ENCODE measurements at regions not wholly inside any gene's neighbourhood (a gene's known extent, or its start where the extent isn't known, plus 50 kb on each side); places are given as distances from the start of the nearest gene placed in this dataset.

DNA sequence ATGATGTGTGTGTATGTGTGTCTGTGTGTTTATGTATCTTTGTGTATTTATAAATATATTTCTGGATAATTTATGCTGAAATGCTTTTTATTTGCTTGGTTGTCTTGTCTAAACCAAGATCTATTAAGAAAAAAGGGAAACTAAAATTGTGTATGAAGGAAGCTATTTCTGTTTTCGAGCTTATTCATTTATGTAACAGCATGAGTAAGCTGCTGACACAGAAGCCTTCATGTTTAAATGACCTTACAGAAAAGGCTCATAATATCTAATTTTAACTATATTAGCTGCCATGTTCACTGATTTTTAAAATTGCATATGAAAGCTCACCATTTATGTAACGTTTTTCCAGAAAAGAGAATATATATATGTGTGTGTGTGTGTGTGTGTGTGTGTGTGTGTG lies 392.8 kb downstream of the PTH2R start:
- TF ChIP-seq, protein P1, sequence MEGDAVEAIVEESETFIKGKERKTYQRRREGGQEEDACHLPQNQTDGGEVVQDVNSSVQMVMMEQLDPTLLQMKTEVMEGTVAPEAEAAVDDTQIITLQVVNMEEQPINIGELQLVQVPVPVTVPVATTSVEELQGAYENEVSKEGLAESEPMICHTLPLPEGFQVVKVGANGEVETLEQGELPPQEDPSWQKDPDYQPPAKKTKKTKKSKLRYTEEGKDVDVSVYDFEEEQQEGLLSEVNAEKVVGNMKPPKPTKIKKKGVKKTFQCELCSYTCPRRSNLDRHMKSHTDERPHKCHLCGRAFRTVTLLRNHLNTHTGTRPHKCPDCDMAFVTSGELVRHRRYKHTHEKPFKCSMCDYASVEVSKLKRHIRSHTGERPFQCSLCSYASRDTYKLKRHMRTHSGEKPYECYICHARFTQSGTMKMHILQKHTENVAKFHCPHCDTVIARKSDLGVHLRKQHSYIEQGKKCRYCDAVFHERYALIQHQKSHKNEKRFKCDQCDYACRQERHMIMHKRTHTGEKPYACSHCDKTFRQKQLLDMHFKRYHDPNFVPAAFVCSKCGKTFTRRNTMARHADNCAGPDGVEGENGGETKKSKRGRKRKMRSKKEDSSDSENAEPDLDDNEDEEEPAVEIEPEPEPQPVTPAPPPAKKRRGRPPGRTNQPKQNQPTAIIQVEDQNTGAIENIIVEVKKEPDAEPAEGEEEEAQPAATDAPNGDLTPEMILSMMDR (IDR thresholded peaks at IDR 0.05): no peak
- no peak for TF ChIP-seq POLR2A (IDR thresholded peaks at IDR 0.05)

Data from Peyer's patch (tissue), 4 donors.